ENCODE measurements at regions not wholly inside any gene's neighbourhood (a gene's known extent, or its start where the extent isn't known, plus 50 kb on each side); places are given as distances from the start of the nearest gene placed in this dataset.
"Not testable (repeated sequence)": the region's sequence is repeated elsewhere in the genome, so short reads cannot be mapped to it uniquely, and the experiment has no call there.

DNA sequence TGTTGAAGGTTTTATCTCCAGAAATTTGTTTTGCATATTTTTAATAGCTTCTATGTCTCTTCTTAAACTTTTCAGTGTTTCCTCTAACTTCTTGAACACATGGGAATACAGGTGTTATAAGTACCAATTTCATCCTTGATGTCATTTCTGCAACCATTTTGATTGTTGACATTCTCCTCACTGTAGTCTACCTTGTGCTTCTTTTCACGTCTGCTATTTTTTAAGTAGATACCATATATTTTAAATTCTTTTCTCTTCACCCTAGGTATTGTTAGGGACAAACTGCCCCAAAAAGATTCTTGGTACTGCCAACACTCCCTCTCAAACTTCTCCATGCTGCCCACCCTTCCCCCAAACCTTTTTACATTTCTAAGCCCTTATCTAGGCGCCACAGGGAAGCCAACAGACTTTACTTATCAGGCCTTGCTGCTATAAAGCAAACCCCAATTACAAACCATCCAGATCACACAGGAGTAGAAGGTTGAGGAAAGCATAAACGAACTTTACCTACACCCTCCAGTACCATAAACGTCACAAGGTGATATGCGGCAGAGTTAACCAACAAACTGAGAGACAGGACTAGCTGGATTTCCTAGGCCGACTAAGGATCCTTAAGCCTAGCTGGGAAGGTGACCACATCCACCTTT, 1165.3 kb downstream of the TAF11L14 start:
- DNase-seq (ENCODE audit: low read depth): no peak

DNA sequence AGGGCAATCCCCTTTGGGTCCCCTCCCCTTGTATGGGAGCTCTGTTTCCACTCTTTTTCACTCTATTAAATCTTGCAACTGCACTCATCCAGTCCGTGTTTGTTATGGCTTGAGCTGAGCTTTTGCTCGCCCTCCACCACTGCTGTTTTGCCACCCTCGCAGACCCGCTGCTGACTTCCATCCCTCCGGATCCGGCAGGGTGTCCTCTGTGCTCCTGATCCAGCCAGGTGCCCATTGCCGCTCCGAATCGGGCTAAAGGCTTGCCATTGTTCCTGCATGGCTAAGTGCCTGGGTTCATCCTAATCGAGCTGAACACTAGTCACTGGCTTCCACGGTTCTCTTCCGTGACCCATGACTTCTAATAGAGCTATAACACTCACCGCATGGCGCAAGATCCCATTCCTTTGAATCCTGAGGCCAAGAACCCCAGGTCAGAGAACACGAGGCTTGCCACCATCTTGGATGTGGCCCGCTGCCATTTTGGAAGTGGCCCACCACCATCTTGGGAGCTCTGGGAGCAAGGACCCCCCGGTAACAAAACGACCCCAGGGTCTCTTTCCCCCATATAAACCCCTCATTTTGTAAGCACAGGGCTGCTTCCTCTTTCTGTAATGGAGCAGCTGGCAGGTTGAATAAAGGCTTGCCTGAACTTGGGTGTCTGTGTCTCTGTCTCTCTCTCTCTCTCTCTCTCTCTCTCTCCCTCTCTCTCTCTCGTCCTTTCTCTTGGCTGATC, 1166.2 kb downstream of the TAF11L14 start:
- DNase-seq (ENCODE audit: low read depth): no peak

DNA sequence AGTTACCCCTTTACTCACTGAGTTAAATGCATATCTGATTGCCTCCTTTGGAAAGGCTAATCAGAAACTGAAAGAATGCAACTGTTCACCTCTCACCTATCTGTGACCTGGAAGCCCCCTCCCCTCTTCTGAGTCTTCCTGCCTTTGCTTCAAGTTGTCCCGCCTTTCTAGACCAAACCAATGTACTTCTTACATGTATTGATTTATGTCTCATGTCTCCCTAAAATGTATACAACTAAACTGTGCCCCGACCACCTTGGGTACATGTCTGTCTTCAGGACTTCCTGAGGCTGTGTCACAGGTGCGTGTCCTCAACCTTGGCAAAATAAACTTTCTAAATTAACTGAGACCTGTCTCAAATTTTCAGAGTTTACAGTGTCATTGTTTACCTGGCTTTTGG, 1167.2 kb downstream of the TAF11L14 start:
- DNase-seq (ENCODE audit: low read depth): not testable (repeated sequence)

DNA sequence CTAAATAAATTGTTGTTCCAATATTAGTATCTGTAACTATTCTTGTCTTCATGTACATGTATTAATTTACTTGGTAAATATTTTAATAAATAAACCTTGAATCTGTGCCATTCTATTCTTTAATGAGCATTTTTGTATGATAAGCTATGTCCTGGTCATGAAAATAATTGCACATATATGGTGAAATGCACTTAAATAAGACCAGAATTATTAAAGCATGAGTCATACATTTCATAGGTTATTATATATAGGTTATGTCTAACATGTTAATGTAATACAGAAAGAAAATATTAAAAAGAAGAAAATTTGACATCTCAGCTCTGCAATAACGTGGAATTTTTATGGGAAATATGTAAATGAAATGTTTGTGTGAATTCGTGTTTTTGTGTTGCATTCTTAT, 1168.1 kb downstream of the TAF11L14 start:
- no peak for DNase-seq (ENCODE audit: low read depth)

DNA sequence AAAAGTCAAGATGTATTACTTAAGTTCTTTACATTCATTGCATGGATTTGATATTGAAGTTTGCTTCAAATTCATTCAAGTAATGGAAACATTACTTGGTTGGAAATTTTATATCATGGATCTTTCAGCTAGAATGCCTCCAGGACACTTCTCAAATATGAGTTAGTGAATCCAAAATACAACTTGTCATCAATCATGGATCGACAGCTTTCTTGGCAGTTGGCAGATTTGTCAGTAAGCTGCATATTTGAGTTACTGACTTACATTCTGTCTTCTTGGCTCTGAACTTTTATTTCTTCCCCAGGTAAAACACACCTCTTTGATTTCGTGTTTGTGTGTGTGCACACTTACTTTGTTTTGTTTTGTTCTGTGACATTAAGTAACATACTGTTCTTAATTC, 1171.1 kb downstream of the TAF11L14 start:
- DNase-seq (ENCODE audit: low read depth): no peak

DNA sequence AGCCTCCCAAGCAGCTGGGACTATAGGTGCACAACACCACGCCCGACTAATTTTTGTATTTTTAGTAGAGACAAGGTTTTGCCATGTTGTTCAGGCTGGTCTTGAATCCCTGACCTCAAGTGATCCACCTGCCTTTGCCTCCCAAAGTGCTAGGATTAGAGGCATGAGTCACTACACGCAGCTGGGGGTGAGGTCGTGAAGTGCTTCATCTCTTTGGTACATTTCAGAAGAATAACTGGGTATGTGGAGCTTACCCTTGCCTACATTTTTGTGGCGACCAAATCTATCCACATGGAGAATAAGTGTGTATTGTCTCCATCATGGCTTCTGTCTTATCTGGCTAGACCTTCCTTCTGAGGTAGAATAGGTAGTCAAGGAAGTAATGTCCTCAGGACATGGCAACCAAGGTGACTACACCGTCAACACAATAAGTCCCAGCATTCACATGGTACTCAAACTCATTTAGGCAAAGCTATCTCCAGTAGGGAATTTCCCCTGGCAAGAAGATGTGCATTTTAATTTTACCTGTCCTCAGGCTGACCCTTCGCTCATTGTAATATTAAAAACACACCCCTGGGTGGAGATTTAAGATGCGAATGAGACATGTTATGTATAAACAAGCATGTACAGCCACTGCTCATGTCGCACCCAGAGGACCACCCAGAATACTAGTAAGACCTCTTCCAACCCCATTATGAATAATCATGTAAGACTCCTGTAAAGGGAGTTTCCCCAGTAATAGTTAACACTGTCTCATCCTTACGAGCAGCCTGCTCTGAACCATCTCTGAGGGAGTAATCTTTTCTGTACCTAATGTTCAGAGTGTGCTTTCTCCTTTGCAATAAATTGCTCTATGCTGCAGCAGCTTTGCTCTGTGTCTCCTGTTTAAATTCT, 1173.2 kb downstream of the TAF11L14 start:
- DNase-seq (ENCODE audit: low read depth): no peak

DNA sequence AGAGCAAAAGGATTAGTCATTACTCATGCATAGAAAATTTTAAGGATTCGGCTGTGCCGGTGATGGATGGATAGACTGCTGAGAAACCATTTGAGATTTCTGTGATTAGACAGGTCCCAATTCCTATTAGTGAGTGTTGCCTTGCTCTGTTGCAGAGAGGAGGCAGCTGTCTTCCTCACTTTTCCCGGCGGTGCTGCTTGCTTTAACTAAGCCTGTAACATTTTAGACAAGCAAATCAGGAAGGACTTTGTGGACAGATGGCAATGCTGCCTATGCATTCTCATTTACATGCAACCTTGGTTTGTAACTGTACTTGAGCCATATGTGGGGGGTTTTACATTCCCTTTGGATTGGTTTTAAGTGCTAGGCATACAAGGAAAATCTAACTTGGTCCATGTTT, 1176.3 kb downstream of the CDH18 start:
- DNase-seq (ENCODE audit: low read depth): no peak

DNA sequence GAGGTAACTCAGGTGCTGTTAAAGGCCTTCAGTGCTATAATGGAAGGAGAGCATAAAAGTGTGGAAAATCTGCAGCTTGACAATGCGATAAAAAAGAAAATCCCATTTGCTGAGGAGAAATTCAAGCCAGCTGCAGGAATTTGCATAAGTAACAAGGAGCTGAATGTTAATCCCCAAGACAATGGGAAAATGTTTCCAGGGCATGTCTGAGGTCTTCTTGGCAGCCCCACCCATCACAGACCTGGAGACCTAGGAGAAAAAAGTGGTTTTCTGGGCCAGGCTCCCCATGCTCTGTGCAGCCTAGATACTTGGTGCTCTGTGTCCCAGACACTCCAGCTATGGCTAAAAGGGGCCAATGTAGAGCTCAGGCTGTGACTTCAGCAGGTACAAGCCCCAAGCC, 1159.6 kb downstream of the CDH18 start:
- DNase-seq (ENCODE audit: low read depth): no peak

DNA sequence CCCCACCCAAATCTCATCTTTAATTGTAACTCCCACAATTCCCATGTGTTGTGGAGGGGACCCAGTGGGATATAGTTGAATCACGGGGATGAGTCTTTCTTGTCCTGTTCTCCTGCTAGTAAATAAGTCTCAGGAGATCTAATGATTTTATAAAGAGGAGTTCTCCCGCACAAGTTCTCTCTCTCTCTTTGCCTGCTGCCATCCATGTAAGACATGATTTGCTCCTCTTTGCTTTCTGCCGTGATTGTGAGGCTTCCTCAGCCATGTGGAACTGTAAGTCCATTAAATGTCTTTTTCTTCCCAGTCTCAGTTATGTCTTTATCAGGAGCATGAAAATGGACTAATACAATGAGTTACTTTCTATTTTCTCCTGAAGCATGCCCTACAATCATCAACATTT, 1158.5 kb downstream of the CDH18 start:
- DNase-seq (ENCODE audit: low read depth): no peak

DNA sequence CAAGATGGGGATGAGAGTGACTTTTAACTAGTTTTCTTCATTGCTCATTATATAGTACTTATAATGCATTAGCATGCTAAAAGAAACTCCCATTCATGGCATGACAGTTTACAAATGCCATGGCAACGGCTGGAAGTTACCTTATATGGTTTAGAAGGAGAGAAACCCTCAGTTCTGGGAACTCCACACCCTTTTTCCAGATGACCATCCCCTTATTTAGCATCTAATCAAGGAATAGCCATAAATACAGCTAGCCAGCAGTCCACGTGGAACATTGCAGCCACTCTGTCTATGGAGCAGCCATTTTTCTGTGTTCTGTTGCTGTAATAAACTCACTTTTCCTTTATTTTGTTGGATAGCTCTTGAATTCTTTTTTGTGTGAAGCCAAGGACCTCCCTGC, 1137.8 kb downstream of the CDH18 start:
- DNase-seq (ENCODE audit: low read depth): no peak

DNA sequence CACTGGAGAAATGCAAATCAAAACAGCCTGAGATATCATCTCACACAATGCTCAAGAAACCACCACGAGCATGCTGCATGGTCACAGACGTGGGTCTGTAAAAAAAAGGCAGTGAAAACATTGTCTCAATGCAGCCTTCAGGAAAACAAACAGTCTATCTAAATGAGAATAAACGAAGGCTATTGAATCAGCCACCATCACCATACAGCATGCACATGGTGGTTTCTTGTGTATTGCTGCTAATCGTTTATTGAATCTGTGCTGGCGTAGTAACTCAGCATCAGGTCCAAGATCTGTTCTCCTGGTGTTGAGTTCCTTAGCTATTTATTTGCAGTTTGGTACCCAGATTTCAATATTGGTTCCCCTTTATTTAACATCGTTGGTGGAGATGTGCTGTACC, 1115.0 kb downstream of the CDH18 start:
- DNase-seq (ENCODE audit: low read depth): no peak

DNA sequence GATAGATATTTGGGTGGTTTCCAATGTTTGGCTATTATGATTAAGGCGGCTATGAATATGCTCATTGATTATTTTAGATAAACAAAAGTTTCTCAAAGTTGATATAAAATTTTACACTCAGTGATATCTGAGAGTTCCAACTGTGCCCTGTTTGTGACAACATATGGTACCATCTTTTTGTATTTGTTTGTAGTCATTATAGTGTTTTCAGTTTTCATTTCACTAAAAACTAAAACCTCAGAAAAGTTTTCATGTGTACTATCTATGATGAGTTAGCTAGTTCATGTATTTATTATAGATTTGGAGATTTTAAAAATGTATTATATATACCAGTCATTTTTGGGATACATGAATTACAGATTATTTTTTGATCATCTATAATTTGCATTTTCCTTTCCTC, 1111.4 kb downstream of the CDH18 start:
- DNase-seq (ENCODE audit: low read depth): no peak

DNA sequence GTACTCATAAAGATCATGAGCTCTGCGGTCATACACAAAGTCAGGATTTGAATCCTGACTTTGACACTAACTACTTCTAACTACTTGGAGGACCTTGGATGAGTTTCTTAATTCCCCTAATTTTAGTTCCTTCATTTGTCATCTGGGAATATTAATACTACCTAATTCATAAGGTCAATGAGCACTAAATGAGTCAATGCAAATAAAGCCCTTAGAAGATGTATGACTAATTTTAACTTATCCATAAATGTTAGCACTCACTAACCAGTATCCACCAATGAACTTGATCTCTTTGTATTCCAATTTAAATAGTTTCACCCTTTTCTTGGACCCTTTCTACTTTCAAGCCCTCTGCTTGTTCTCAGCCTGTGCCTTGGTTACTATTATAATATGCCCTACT, 1106.4 kb downstream of the CDH18 start:
- no peak for DNase-seq (ENCODE audit: low read depth)

DNA sequence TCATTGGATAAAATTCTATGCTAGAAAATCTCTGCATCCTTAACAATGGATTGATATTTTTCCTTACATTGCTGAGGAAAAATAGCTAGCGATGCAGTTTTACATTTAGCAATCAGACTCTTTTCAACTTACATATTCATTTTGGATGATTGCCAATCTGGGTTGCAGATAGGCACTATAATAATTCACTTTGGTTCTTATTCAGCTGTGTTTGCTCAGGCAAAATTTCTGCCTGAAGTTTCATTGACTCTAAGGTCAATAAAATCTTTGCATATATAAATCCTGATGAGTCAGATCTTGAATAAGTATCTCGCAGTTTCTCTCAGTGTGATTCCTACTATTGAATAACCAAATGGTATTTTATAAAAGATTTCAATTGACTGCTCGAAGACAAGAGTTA, 1105.8 kb downstream of the CDH18 start:
- DNase-seq (ENCODE audit: low read depth): no peak

DNA sequence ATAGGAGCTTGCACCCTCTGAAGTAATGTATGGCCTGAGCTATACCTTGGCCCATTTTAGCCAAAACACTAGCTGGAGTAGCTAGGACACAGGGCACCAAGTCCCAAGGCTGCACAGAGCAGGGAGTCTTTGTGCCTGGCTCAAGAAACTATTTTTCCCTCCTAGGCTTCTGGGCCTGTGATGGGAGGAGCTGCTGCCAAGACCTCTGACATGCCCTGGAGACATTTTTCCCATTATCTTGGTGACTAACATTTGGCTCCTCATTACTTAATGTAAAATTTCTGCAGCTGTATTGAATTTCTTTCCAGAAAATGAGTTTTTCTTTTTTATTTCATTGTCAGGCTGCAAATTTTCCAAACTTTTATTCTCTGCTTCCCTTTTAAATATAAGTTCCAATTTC, 1099.2 kb downstream of the CDH18 start:
- DNase-seq (ENCODE audit: low read depth): no peak

DNA sequence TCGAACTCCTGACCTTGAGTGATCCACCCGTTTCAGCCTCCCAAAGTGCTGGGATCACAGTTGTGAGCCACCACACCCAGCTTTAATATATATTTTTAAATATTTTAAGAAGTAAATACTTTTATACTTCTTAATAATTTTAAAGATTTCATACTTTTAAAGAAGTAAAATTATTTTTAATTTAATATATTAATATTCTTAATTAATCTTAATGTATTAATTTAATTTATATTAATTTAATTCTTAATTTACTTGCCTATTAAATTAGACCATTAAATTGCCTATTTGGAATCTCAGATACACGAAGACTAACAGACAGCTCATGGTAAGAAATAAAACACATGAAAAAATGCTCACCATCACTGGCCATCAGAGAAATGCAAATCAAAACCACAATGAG, 1087.4 kb downstream of the CDH18 start:
- DNase-seq (ENCODE audit: low read depth): no peak

DNA sequence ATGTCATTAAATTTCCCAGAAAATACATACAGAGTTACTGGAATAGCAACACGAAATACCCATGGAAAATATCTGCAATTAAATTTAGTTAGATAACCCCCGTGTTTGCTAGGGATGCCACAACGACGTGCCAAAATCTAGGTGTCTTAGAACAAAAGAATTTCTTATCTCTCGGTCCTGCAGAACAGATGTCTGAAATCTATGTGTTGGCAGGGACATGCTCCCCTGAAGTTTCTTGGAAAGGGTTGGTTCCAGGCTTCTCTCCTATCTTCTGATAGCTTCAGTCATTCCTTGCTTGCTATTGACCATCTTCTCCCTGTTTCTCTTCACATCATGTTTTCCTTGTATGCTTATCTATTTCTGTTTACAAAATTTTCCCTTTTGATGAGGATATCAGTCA, 1067.0 kb downstream of the CDH18 start:
- no peak for DNase-seq (ENCODE audit: low read depth)

DNA sequence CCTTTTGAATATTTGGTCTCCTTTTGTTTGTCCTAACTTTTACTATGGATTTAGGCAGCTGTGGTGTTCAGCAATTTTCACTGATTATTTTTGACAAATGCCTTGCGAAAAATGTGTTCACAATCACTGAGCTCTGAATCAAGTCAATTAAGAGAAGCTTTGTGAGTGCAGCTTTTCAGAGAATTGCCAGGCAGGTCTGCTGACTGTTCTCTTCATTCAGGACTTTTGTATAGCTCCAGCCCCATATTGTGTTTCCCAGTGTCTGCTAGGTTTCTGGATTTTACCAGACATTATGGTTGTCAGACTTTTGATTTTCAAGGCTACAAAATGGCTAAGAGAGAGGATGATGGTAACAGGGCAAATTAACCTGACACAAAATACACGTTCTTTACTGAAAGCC, 1055.9 kb downstream of the CDH18 start:
- no peak for DNase-seq (ENCODE audit: low read depth)

DNA sequence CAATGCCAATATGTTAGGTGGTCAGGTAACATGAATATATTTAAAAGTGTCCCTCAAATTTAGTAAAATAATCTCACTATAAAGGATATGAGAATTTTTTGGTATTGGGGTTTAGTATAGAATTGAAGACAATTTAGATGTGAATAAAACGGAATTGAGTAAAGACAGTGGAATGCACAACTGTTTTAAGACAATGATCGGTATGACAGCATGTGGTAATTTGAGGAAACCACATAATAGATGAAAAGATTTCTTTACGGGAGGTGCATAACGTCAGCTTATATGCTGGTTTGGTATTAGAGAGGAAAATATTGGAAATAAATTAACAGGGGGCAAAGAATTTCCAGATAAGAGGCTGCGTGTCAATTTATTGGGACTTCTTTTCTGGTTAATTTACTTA, 1043.2 kb downstream of the CDH18 start:
- DNase-seq (ENCODE audit: low read depth): no peak

DNA sequence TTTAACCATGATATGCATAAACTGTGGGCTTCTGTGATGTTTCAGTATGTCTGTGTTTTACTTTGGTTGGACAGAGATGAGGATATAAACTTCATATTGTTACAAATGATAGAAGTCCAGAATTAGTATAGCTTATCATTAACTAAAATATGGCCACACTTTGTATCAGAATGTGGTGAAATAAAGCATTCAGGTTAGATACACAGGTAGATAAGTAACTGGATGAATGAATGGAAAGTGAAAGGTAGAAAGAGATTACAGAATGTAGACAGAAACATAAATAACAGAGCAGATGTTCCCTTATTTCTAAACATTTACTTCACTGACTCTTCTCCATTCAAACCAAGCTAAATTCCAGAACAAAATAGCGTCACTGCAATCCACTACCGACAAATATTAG, 1033.8 kb downstream of the CDH18 start:
- DNase-seq (ENCODE audit: low read depth): no peak

DNA sequence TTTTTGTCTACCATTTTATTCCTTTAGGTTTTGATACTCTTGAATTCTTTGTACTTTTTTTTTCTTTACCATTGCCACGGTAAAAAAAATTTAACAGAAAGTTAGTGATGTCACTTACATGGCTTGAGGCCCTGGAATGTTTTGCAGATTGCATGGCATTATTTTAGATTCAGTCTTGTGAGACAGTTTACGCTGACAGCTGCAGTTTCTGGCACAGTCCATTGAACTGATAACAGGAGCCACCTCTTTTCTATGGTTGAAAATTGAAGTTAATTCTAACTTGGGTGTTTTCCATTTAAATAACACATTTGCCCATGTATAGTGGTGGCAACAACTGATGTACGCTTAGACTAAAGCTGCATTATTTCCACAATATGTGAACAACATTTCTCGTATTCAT, 1028.5 kb downstream of the CDH18 start:
- DNase-seq (ENCODE audit: low read depth): no peak

DNA sequence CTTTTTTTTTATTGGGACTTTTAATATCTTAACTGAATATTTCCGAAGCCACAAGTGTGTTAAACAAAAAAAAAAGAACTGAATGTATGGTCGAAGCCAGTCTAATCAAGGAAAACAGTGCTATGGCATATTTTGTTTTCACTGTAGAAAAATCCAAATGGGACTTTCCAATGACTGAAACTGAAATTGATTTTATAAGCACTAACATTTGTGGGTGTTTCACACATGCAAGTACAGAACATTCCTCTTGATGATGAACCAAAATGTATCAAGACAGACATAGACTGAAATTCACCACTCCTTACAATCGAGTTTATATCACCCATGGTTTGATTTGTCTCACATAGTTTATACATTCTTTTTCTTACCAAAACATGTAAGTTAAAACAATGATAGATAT, 1026.8 kb downstream of the CDH18 start:
- DNase-seq (ENCODE audit: low read depth): no peak

DNA sequence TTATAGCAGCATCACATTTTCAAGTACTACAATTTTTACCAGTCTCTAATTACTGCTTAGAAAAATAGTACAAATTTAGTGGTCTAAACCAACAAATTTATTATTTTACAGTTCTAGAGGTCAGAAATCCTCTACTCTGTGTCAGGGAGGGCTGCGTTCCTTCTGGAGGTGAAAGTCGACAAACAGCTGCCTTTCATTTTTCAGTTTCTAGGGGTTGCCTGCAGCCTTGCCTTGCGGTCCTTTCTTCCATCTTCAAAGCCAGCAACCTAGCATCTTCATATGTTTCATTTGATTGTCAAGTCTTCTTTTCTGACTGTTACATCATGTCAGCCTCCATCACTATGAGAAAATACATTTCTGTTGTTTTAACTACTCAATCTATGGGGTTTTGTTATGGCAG, 1022.1 kb downstream of the CDH18 start:
- DNase-seq (ENCODE audit: low read depth): no peak

Measured in activated T-helper 9 cell treated with anti-CD3 and anti-CD28 coated beads, Interleukin-2, amount 50 U/mL, for 16 hours (primary cell).